ENCODE measurements at regions not wholly inside any gene's neighbourhood (a gene's known extent, or its start where the extent isn't known, plus 50 kb on each side); places are given as distances from the start of the nearest gene placed in this dataset.

DNA sequence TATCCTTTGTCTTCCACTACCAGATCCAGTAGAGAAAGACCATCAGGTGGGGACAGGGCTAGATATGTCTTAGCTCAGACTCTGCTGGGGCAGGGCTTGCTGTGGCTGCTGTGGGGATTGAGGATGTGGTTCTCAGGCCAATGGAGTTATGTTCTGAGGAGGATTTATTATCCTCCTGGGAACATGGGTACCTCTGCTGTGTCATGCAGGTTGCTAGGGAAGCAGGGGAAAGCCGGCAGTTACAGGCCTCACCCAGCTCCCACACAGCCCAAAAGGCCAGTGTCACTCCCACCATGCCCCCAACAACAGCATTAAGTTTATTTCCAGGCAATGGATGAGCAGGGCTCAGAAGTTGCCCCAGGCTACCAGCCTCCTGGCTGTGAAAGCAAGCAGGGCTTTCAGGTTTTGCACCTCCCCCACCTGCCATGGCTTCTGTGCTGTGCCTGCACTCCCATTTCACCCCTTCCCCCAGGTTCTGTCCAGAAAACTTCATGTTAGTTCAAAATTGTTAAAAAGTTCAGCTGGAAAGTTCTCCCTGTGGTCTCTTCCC lies 879.9 kb downstream of the ARAP2 start:
- TF ChIP-seq, protein P1, sequence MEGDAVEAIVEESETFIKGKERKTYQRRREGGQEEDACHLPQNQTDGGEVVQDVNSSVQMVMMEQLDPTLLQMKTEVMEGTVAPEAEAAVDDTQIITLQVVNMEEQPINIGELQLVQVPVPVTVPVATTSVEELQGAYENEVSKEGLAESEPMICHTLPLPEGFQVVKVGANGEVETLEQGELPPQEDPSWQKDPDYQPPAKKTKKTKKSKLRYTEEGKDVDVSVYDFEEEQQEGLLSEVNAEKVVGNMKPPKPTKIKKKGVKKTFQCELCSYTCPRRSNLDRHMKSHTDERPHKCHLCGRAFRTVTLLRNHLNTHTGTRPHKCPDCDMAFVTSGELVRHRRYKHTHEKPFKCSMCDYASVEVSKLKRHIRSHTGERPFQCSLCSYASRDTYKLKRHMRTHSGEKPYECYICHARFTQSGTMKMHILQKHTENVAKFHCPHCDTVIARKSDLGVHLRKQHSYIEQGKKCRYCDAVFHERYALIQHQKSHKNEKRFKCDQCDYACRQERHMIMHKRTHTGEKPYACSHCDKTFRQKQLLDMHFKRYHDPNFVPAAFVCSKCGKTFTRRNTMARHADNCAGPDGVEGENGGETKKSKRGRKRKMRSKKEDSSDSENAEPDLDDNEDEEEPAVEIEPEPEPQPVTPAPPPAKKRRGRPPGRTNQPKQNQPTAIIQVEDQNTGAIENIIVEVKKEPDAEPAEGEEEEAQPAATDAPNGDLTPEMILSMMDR (IDR thresholded peaks at IDR 0.05), result no peak
- intact Hi-C loops (cut with DNase I), result no loop called here
- DNase-seq, result no peak
- H3K27me3 ChIP-seq, result no peaks in the 10 kb centered on the region
- H3K27ac ChIP-seq, result no peak overlapping the region
- H3K9me3 ChIP-seq (replicated peaks in 1 of 3), result no peaks in the 10 kb centered on the region
- H3K4me3 ChIP-seq, result no peak overlapping the region
- no peaks in the 10 kb centered on the region for H3K4me1 ChIP-seq (replicated peaks in 1 of 2)
- WGBS, 4 donors, result 55 to 71% (median 63%) methylated on average over 1 of the region's 1 CpG
- no peaks in the 10 kb centered on the region for H3K36me3 ChIP-seq (replicated peaks in 1 of 2)

DNA sequence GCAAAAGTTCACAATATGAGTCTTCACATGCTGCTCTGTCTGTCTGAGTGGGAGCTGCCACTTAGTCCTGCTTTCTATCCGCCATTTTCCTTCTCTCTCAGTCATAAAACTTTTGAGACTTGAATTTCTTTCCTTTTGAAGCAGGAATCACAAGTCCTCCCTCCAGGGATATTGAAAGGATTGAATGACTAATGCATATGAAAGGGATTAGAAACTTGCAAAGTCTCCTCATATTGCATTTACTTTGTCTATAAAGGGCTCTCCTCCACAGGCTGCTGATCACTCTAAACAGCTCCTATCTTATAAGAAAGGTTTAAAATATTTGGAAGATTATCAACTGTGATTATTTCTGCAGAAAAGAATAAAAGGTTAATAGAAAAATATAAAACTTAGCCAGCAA lies 879.1 kb downstream of the ARAP2 start:
- intact Hi-C loops (cut with DNase I), result no loop called here
- no peak overlapping the region for H3K4me3 ChIP-seq
- H3K4me1 ChIP-seq (replicated peaks in 1 of 2), result no peaks in the 10 kb centered on the region
- H3K27ac ChIP-seq, result no peak overlapping the region
- no peak for DNase-seq
- no peaks in the 10 kb centered on the region for H3K27me3 ChIP-seq
- no peaks in the 10 kb centered on the region for H3K36me3 ChIP-seq (replicated peaks in 1 of 2)
- TF ChIP-seq, protein P1 (IDR thresholded peaks at IDR 0.05), result no peak
- no peak for TF ChIP-seq POLR2A (IDR thresholded peaks at IDR 0.05)
- WGBS, 4 donors, result 62 to 95% (median 82%) methylated on average over 1 of the region's 1 CpG
- H3K9me3 ChIP-seq (replicated peaks in 1 of 3), result no peaks in the 10 kb centered on the region

DNA sequence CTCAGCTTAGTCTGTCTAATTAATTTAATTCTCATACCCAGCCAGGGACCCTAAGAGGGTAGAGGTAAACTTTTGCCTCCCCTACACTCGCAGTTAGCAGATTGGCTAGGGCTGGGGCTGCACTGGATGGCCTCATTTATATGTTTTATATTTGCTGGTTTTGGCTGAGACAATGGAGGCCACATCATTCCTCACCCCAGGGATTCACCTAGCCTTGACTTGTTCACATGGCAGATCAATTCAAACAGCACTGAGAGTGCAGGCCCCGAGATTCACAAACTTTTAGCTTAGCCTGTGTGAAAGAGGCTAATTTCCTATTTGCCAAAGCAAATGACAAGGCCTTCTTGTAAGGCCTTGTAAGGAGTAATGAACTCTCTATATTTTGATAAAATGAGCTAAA lies 844.4 kb downstream of the ARAP2 start:
- no peak for DNase-seq
- Histone ChIP-seq H3K4me1 (replicated peaks in 1 of 2) (no peaks in the 10 kb centered on the region), H3K9me3 (replicated peaks in 1 of 3) (no peaks in the 10 kb centered on the region), H3K27me3 (no peaks in the 10 kb centered on the region), H3K27ac (no peak overlapping the region), H3K36me3 (replicated peaks in 1 of 2) (no peaks in the 10 kb centered on the region), H3K4me3 (no peak overlapping the region)
- TF ChIP-seq, protein P1 (IDR thresholded peaks at IDR 0.05), result no peak
- no peak for TF ChIP-seq POLR2A (IDR thresholded peaks at IDR 0.05)
- WGBS, 4 donors, result 56 to 58% (median 57%) methylated on average over 2 of the region's 2 CpGs
- intact Hi-C loops (cut with DNase I), result no loop called here

DNA sequence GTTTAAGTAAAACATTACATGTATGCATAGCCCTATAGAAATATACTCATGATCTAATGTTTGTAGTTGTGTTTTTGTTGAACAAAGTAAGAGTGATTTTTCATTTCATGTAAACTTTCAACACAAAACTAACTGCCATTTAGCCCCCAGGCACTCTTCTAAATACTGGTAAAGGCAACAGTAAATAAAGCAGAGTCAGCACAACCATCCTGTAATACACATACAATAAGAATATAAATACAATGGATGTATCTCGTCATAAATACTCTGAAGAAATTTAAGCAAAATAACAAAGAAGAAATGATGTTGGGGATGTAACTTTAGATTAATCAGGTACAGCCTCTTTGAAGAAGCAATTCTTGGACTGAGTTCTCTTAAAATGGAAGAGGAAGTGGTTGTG lies 821.2 kb downstream of the ARAP2 start:
- no peaks in the 10 kb centered on the region for H3K4me1 ChIP-seq (replicated peaks in 1 of 2)
- TF ChIP-seq POLR2A (IDR thresholded peaks at IDR 0.05), result no peak
- TF ChIP-seq, protein P1 (IDR thresholded peaks at IDR 0.05), result no peak
- no peaks in the 10 kb centered on the region for H3K9me3 ChIP-seq (replicated peaks in 1 of 3)
- H3K4me3 ChIP-seq, result no peak overlapping the region
- 58 to 84% (median 76%) methylated on average over 1 of the region's 1 CpG for WGBS, 4 donors
- DNase-seq, result no peak
- intact Hi-C loops (cut with DNase I), result no loop called here
- H3K27ac ChIP-seq, result no peak overlapping the region
- H3K27me3 ChIP-seq, result no peaks in the 10 kb centered on the region
- no peaks in the 10 kb centered on the region for H3K36me3 ChIP-seq (replicated peaks in 1 of 2)

Data from adrenal gland (tissue), 9 donors.